Stimulated activated CD4-positive, alpha-beta T cell treated with anti-CD3 and anti-CD28 coated beads, Interleukin-2, amount 100 ng/mL, for 24 hours (primary cell): ENCODE measurements at regions not wholly inside any gene's neighbourhood (a gene's known extent, or its start where the extent isn't known, plus 50 kb on each side); places are given as distances from the start of the nearest gene placed in this dataset.
A peak's percentile ranks its signal among the peaks of the same experiment; 100 is the strongest.
"Not testable (repeated sequence)": the region's sequence is repeated elsewhere in the genome, so short reads cannot be mapped to it uniquely, and the experiment has no call there.

Source experiments
- DNase-seq, 2 donors: peaks; one replicate each; pipeline ENCODE4 v3.0.0-alpha.2; 2020

GRCh38 chr9:90124961-90125360 lies 517.7 kb downstream of the DIRAS2 start:
- DNase-seq, result no peak

- DNase-seq, result no peak
Measured at GRCh38 chr9:90127923-90128322, 514.7 kb downstream of the DIRAS2 start.

GRCh38 chr9:90128587-90129190 lies 513.9 kb downstream of the DIRAS2 start:
- no peak for DNase-seq

- no peak for DNase-seq
Measured at GRCh38 chr9:90129446-90129845, 513.2 kb downstream of the DIRAS2 start.

GRCh38 chr9:90131568-90131967 lies 511.1 kb downstream of the DIRAS2 start:
- no peak for DNase-seq

GRCh38 chr9:90132866-90133265 lies 509.8 kb downstream of the DIRAS2 start:
- no peak for DNase-seq

- DNase-seq, result no peak
Measured at GRCh38 chr9:90137801-90138200, 504.8 kb downstream of the DIRAS2 start.

- DNase-seq, result no peak
Measured at GRCh38 chr9:90140131-90140818, 502.3 kb downstream of the DIRAS2 start.

- DNase-seq, result no peak
Measured at GRCh38 chr9:90141723-90142122, 500.9 kb downstream of the DIRAS2 start.

GRCh38 chr9:90142580-90142979 lies 500.0 kb downstream of the DIRAS2 start:
- peak; percentile 60 to 68 for DNase-seq

- no peak for DNase-seq
Measured at GRCh38 chr9:90147426-90147825, 495.2 kb downstream of the DIRAS2 start.

GRCh38 chr9:90156318-90156717 lies 486.3 kb downstream of the DIRAS2 start:
- no peak for DNase-seq

- no peak for DNase-seq
Measured at GRCh38 chr9:90162326-90162725, 480.3 kb downstream of the DIRAS2 start.

GRCh38 chr9:90162819-90163218 lies 479.8 kb downstream of the DIRAS2 start:
- no peak for DNase-seq

GRCh38 chr9:90165281-90165680 lies 477.3 kb downstream of the DIRAS2 start:
- DNase-seq, result no peak

GRCh38 chr9:90166374-90166773 lies 476.2 kb downstream of the DIRAS2 start:
- DNase-seq, result not testable (repeated sequence)

GRCh38 chr9:90167914-90168313 lies 474.7 kb downstream of the DIRAS2 start:
- no peak for DNase-seq

GRCh38 chr9:90169490-90169889 lies 473.1 kb downstream of the DIRAS2 start:
- DNase-seq, result no peak

- DNase-seq, result not testable (repeated sequence)
Measured at GRCh38 chr9:90173935-90174334, 468.7 kb downstream of the DIRAS2 start.

GRCh38 chr9:90174346-90174745 lies 468.3 kb downstream of the DIRAS2 start:
- not testable (repeated sequence) for DNase-seq

GRCh38 chr9:90175257-90175656 lies 467.4 kb downstream of the DIRAS2 start:
- no peak for DNase-seq

GRCh38 chr9:90175865-90176264 lies 466.8 kb downstream of the DIRAS2 start:
- DNase-seq, result no peak

GRCh38 chr9:90176901-90177300 lies 465.7 kb downstream of the DIRAS2 start:
- DNase-seq, result no peak

- DNase-seq, result no peak
Measured at GRCh38 chr9:90180381-90180780, 462.2 kb downstream of the DIRAS2 start.

- DNase-seq, result no peak
Measured at GRCh38 chr9:90188656-90189055, 454.0 kb downstream of the DIRAS2 start.
